Hematopoietic multipotent progenitor cell treated with erythropoietin and hydrocortisone succinate and interleukin-3 and kit ligand, for 4 days (in vitro differentiated cells): ENCODE measurements at regions not wholly inside any gene's neighbourhood (a gene's known extent, or its start where the extent isn't known, plus 50 kb on each side); places are given as distances from the start of the nearest gene placed in this dataset.
"Not testable (repeated sequence)": the region's sequence is repeated elsewhere in the genome, so short reads cannot be mapped to it uniquely, and the experiment has no call there.

ENCODE experiments used
- DNase-seq: peaks from one replicate; pipeline ENCODE4 v3.0.0-alpha.2; 2015

- DNase-seq = no peak
Observed at GRCh38 chr6:112401083-112401482, 54.0 kb downstream of the RFPL4B start.

GRCh38 chr6:112407101-112407590, 60.0 kb downstream of the RFPL4B start:
- DNase-seq = no peak

- no peak for DNase-seq
Observed at GRCh38 chr6:112408522-112408921, 61.4 kb downstream of the RFPL4B start.

- no peak for DNase-seq
Observed at GRCh38 chr6:112409311-112409710, 62.2 kb downstream of the RFPL4B start.

- no peak for DNase-seq
Observed at GRCh38 chr6:112413780-112414179, 66.7 kb downstream of the RFPL4B start.

- DNase-seq = no peak
Observed at GRCh38 chr6:112415366-112415765, 68.2 kb downstream of the RFPL4B start.

GRCh38 chr6:112416866-112417265, 69.7 kb downstream of the RFPL4B start:
- no peak for DNase-seq

- not testable (repeated sequence) for DNase-seq
Observed at GRCh38 chr6:112427011-112427410, 79.9 kb downstream of the RFPL4B start.

- DNase-seq = no peak
Observed at GRCh38 chr6:112427499-112427898, 80.4 kb downstream of the RFPL4B start.

GRCh38 chr6:112428477-112428876, 81.3 kb downstream of the RFPL4B start:
- no peak for DNase-seq

- DNase-seq = no peak
Observed at GRCh38 chr6:112429226-112429625, 82.1 kb downstream of the RFPL4B start.

- no peak for DNase-seq
Observed at GRCh38 chr6:112431803-112432202, 84.7 kb downstream of the RFPL4B start.

GRCh38 chr6:112432853-112433252, 85.7 kb downstream of the RFPL4B start:
- DNase-seq = no peak

GRCh38 chr6:112433457-112433856, 86.3 kb downstream of the RFPL4B start:
- DNase-seq = no peak

GRCh38 chr6:112434896-112435435, 87.8 kb downstream of the RFPL4B start:
- DNase-seq = no peak

- no peak for DNase-seq
Observed at GRCh38 chr6:112437058-112437457, 89.9 kb downstream of the RFPL4B start.

- DNase-seq = no peak
Observed at GRCh38 chr6:112439010-112439409, 91.9 kb downstream of the RFPL4B start.

- DNase-seq = no peak
Observed at GRCh38 chr6:112439432-112439831, 92.3 kb downstream of the RFPL4B start.

- DNase-seq = no peak
Observed at GRCh38 chr6:112441607-112442006, 94.5 kb downstream of the RFPL4B start.

- no peak for DNase-seq
Observed at GRCh38 chr6:112443179-112444065, 96.3 kb downstream of the RFPL4B start.

- not testable (repeated sequence) for DNase-seq
Observed at GRCh38 chr6:112448786-112449185, 101.7 kb downstream of the RFPL4B start.

- DNase-seq = no peak
Observed at GRCh38 chr6:112450663-112451062, 103.5 kb downstream of the RFPL4B start.

GRCh38 chr6:112457886-112458285, 110.8 kb downstream of the RFPL4B start:
- no peak for DNase-seq

- DNase-seq = no peak
Observed at GRCh38 chr6:112459758-112460304, 112.7 kb downstream of the RFPL4B start.
